ENCODE measurements at regions not wholly inside any gene's neighbourhood (a gene's known extent, or its start where the extent isn't known, plus 50 kb on each side); places are given as distances from the start of the nearest gene placed in this dataset.

GRCh38 chr1:38628241-38628640, 231.3 kb downstream of the RRAGC start:
- WGBS = 79% methylated on average over 1 of the region's 1 CpG
- Histone ChIP-seq H3K4me1 (ENCODE audit: control insufficient read depth in 4 of 4, insufficient read depth in 4 of 4, low read length in 3 of 4) (no peaks in the 10 kb centered on the region), H3K4me3 (ENCODE audit: low read depth in 1 of 3, low read length in 3 of 3) (no peak overlapping the region), H3K27me3 (ENCODE audit: control insufficient read depth in 4 of 4, insufficient read depth in 4 of 4, low read length in 3 of 4) (no peaks in the 10 kb centered on the region), H3K27ac (ENCODE audit: low read depth in 1 of 2, low read length in 2 of 2) (no peak overlapping the region), H3K9ac (ENCODE audit: low read depth in 1 of 2, low read length in 2 of 2) (no peak overlapping the region), H3K36me3 (ENCODE audit: control insufficient read depth in 4 of 4, insufficient read depth in 3 of 4, low read depth in 1 of 4, low read length in 3 of 4) (no peaks in the 10 kb centered on the region), H3K9me3 (ENCODE audit: control insufficient read depth in 4 of 4, low read length in 3 of 4) (no peaks in the 10 kb centered on the region)
- TF ChIP-seq RAD21 (IDR thresholded peaks at IDR 0.05) = no peak
- no peak for TF ChIP-seq RXRA (IDR thresholded peaks at IDR 0.05)
- no peak for TF ChIP-seq FOXA2 (IDR thresholded peaks at IDR 0.05)
- no peak for TF ChIP-seq JUND (IDR thresholded peaks at IDR 0.05)
- no peak for TF ChIP-seq EGR1 (IDR thresholded peaks at IDR 0.05; ENCODE audit: low read depth in 2 of 2)
- TF ChIP-seq, protein P1, sequence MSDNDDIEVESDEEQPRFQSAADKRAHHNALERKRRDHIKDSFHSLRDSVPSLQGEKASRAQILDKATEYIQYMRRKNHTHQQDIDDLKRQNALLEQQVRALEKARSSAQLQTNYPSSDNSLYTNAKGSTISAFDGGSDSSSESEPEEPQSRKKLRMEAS (IDR thresholded peaks at IDR 0.05) = no peak
- TF ChIP-seq FOXA1 (IDR thresholded peaks at IDR 0.05) = no peak
- no peak for TF ChIP-seq TAF1 (conservative IDR thresholded peaks at IDR 0.05)
- no peak for DNase-seq (ENCODE audit: low spot score)

DNA sequence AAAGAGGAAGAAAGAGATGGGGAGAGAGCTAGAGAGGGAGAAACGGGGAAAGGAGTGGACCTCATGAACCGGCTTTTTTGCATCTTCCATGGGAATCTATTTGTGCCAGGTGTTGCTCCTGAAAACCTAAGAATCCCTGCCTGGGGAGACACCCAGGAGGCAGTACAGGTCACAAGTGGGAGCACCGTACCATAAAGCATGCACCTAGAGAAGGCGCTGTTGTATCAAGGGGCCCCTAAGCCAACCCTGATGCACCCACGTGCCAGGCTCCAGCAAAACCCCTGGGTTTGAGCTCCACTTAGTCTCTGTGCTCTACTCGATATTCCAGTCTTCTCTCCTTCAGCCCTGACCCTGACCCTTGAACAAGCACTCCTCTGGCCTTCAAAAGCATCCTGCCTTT, 233.6 kb downstream of the RRAGC start:
- Histone ChIP-seq H3K9ac (ENCODE audit: low read depth in 1 of 2, low read length in 2 of 2) (no peak overlapping the region), H3K4me3 (ENCODE audit: low read depth in 1 of 3, low read length in 3 of 3) (no peak overlapping the region), H3K27me3 (ENCODE audit: control insufficient read depth in 4 of 4, insufficient read depth in 4 of 4, low read length in 3 of 4) (no peaks in the 10 kb centered on the region), H3K27ac (ENCODE audit: low read depth in 1 of 2, low read length in 2 of 2) (no peak overlapping the region), H3K4me1 (ENCODE audit: control insufficient read depth in 4 of 4, insufficient read depth in 4 of 4, low read length in 3 of 4) (no peaks in the 10 kb centered on the region), H3K36me3 (ENCODE audit: control insufficient read depth in 4 of 4, insufficient read depth in 3 of 4, low read depth in 1 of 4, low read length in 3 of 4) (no peaks in the 10 kb centered on the region), H3K9me3 (ENCODE audit: control insufficient read depth in 4 of 4, low read length in 3 of 4) (no peaks in the 10 kb centered on the region)
- WGBS = 66% methylated on average over 6 of the region's 6 CpGs
- no peak for TF ChIP-seq TAF1 (conservative IDR thresholded peaks at IDR 0.05)
- TF ChIP-seq RAD21 (IDR thresholded peaks at IDR 0.05) = no peak
- no peak for DNase-seq (ENCODE audit: low spot score)

DNA sequence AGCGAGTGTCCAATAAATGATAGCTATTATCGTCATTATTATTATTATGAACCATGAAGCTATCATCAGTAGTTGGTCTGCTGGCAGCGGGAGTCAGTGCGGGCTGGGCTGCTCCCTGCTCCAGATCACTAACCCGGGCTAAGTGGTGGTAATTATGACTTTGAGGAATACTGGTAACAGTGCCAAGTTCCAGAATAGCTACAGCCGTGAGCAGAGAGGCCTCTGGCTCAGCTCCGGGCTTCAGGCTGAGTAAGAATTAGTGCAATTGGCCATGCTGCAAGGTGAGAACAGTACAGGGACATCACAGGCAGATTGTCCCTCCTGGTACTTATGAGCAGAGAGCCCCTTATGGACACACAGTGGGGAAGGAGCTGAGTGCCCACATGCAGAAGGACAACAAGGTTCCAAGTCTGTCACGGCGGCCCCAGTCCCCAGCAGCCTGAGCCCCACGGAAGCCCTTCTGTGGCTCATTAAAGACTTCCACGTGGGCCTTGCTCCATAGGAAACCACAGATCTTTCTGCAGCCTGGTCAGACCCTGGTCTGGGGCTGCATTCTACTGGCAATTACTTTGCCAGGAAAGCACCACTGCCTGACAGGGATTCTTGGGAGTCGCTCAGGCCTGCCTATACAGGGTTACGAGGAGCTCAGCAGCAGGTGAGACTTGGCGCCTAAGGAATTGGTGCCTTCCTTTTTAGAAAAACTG, 235.1 kb downstream of the RRAGC start:
- no peak for TF ChIP-seq NR2F2 (IDR thresholded peaks at IDR 0.05)
- no peak for TF ChIP-seq FOXA1 (IDR thresholded peaks at IDR 0.05)
- no peak for TF ChIP-seq RAD21 (IDR thresholded peaks at IDR 0.05)
- no peak overlapping the region for H3K9ac ChIP-seq (ENCODE audit: low read depth in 1 of 2, low read length in 2 of 2)
- H3K27me3 ChIP-seq (ENCODE audit: control insufficient read depth in 4 of 4, insufficient read depth in 4 of 4, low read length in 3 of 4) = no peaks in the 10 kb centered on the region
- no peak overlapping the region for H3K27ac ChIP-seq (ENCODE audit: low read depth in 1 of 2, low read length in 2 of 2)
- no peak overlapping the region for H3K4me3 ChIP-seq (ENCODE audit: low read depth in 1 of 3, low read length in 3 of 3)
- H3K36me3 ChIP-seq (ENCODE audit: control insufficient read depth in 4 of 4, insufficient read depth in 3 of 4, low read depth in 1 of 4, low read length in 3 of 4) = no peaks in the 10 kb centered on the region
- no peaks in the 10 kb centered on the region for H3K4me1 ChIP-seq (ENCODE audit: control insufficient read depth in 4 of 4, insufficient read depth in 4 of 4, low read length in 3 of 4)
- no peaks in the 10 kb centered on the region for H3K9me3 ChIP-seq (ENCODE audit: control insufficient read depth in 4 of 4, low read length in 3 of 4)
- 76% methylated on average over 14 of the region's 14 CpGs for WGBS
- no peak for DNase-seq (ENCODE audit: low spot score)

GRCh38 chr1:38623529-38623928, 236.0 kb downstream of the RRAGC start:
- DNase-seq (ENCODE audit: low spot score) = no peak
- TF ChIP-seq ATF3 (IDR thresholded peaks at IDR 0.05) (no peak), YY1 (IDR thresholded peaks at IDR 0.05) (no peak), TAF1 (conservative IDR thresholded peaks at IDR 0.05) (no peak)

More at GRCh38 chr1:38623529-38623928, 236.0 kb downstream of the RRAGC start:
- H3K36me3 ChIP-seq (ENCODE audit: control insufficient read depth in 4 of 4, insufficient read depth in 3 of 4, low read depth in 1 of 4, low read length in 3 of 4) = no peaks in the 10 kb centered on the region
- no peaks in the 10 kb centered on the region for H3K9me3 ChIP-seq (ENCODE audit: control insufficient read depth in 4 of 4, low read length in 3 of 4)
- WGBS = 80% methylated on average over 7 of the region's 7 CpGs
- no peaks in the 10 kb centered on the region for H3K4me1 ChIP-seq (ENCODE audit: control insufficient read depth in 4 of 4, insufficient read depth in 4 of 4, low read length in 3 of 4)
- no peak overlapping the region for H3K9ac ChIP-seq (ENCODE audit: low read depth in 1 of 2, low read length in 2 of 2)
- no peak overlapping the region for H3K27ac ChIP-seq (ENCODE audit: low read depth in 1 of 2, low read length in 2 of 2)
- H3K27me3 ChIP-seq (ENCODE audit: control insufficient read depth in 4 of 4, insufficient read depth in 4 of 4, low read length in 3 of 4) = no peaks in the 10 kb centered on the region
- H3K4me3 ChIP-seq (ENCODE audit: low read depth in 1 of 3, low read length in 3 of 3) = no peak overlapping the region

All from liver (tissue), 7 donors.